Tibial artery (tissue), 4 donors: ENCODE measurements at regions not wholly inside any gene's neighbourhood (a gene's known extent, or its start where the extent isn't known, plus 50 kb on each side); places are given as distances from the start of the nearest gene placed in this dataset.
"Not testable (repeated sequence)": the region's sequence is repeated elsewhere in the genome, so short reads cannot be mapped to it uniquely, and the experiment has no call there.

Experiments
- DNase-seq, 2 donors: peaks; one replicate each; pipeline ENCODE4 v3.0.0-alpha.2; 2019
- H3K27ac ChIP-seq, 2 donors: fragments of 200-600 bp; sonication (generic) in 1 of 2; 1 replicate in 1 of 2; 2 replicates in 1 of 2; pipeline ENCODE4 v1.5.1; 2018 to 2019; ENCODE audit warnings: mild to moderate bottlenecking in 1 of 2
- H3K27me3 ChIP-seq, 2 donors: fragments of 200-600 bp; sonication (generic) in 1 of 2; one replicate each; pipeline versions ENCODE4 v1.5.1 to v1.6.0; 2016 to 2019
- H3K36me3 ChIP-seq, 3 donors: fragments of 200-600 bp; sonication (generic) in 2 of 3; one replicate each; pipeline ENCODE4 v1.5.1; 2016 to 2019; ENCODE audit warnings: mild to moderate bottlenecking in 2 of 3
- H3K4me1 ChIP-seq, 4 donors: fragments of 200-600 bp; sonication (generic) in 2 of 4; 1 replicate in 3 of 4; 2 replicates in 1 of 4; pipeline ENCODE4 v1.5.1; 2016 to 2019
- H3K4me3 ChIP-seq, 2 donors: fragments of 200-600 bp; sonication (generic) in 1 of 2; 1 replicate in 1 of 2; 2 replicates in 1 of 2; pipeline ENCODE4 v1.5.1; 2018 to 2019; ENCODE audit warnings: mild to moderate bottlenecking in 2 of 2
- H3K9me3 ChIP-seq, 3 donors: fragments of 200-600 bp; sonication (generic) in 1 of 3; one replicate each; pipeline ENCODE4 v1.5.1; 2016 to 2019
- intact Hi-C: fragments of 100-400 bp; cut with DNase I; formaldehyde crosslinking; loops from one replicate; pipeline ENCODE4 v1.15.0; 2023; ENCODE audit warnings: low total_unique reads
- TF ChIP-seq, protein P1 (sequence below), 2 experiments: fragments of 200-600 bp in 1 of 2; fragments of 450-650 bp in 1 of 2; IDR thresholded peaks; one replicate each; pipeline ENCODE4 v1.5.1; 2017 to 2019; ENCODE audit warnings: antibody characterized with exemption in 2 of 2, mild to moderate bottlenecking in 1 of 2, moderate library complexity in 1 of 2

DNA sequence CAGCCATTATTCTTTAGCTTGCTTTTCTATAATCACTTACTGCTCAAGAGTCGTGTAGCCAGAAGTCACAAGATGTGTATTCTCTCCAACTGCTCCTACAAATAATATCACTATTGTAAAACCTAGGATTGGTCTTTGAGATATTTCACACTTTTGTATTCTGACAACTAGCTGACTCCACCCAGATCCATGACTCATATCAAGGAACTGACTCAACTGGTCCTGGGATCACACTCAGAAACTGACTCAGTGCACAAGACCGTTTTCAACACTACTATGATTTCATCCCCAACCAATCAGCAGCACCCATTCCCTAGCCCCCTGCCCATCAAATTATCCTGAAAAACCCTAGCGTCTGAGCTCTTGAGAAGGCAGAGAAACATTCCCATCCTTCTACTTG lies 56.5 kb upstream of the ORC5 start:
- Histone ChIP-seq H3K27me3 (peaks cover 0 to 4% of the 10 kb centered on the region in 2 donors), H3K27ac (no peak overlapping the region), H3K4me3 (no peak overlapping the region), H3K9me3 (peaks cover 0 to 11% (median 0%) of the 10 kb centered on the region in 3 donors), H3K36me3 (no peaks in the 10 kb centered on the region), H3K4me1 (no peaks in the 10 kb centered on the region)
- DNase-seq: no peak
- intact Hi-C loops: no loop called here
- TF ChIP-seq, protein P1, sequence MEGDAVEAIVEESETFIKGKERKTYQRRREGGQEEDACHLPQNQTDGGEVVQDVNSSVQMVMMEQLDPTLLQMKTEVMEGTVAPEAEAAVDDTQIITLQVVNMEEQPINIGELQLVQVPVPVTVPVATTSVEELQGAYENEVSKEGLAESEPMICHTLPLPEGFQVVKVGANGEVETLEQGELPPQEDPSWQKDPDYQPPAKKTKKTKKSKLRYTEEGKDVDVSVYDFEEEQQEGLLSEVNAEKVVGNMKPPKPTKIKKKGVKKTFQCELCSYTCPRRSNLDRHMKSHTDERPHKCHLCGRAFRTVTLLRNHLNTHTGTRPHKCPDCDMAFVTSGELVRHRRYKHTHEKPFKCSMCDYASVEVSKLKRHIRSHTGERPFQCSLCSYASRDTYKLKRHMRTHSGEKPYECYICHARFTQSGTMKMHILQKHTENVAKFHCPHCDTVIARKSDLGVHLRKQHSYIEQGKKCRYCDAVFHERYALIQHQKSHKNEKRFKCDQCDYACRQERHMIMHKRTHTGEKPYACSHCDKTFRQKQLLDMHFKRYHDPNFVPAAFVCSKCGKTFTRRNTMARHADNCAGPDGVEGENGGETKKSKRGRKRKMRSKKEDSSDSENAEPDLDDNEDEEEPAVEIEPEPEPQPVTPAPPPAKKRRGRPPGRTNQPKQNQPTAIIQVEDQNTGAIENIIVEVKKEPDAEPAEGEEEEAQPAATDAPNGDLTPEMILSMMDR (IDR thresholded peaks at IDR 0.05): no peak

DNA sequence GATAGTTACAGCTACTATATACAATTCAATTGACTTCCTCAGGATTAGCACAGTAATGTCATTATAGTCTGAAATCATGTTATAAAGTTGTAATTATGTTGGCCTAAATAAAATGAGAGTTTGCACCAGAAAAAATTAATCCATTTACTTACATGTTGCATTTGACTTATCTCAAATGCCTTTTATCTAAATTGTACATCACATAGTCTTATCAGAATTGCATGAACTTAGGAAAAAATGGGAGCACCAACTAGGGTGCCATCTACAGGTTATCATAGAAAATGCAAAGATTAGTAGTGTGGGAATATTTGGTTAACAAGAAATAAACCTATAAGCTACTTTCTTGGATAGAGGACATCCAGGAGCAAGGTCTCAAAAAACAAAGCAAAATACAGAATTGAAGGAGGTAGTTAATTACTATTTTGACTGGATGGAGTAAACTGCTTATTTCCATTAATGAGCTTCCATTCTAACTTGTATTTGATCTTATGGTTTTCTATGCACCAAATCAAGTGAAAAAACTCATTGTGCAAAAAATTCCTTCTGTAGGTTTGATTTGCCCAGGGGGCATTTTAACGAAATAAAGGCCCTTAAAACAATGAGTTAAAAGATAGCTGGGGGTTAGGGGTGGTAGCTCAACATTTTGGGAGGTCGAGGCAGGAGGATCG lies 60.0 kb upstream of the ORC5 start:
- peaks cover 0 to 10% (median 0%) of the 10 kb centered on the region in 3 donors for H3K9me3 ChIP-seq
- TF ChIP-seq, protein P1 (IDR thresholded peaks at IDR 0.05): peak in 1 of 2 experiments; percentile 33
- no peak for DNase-seq
- no peaks in the 10 kb centered on the region for H3K36me3 ChIP-seq
- intact Hi-C loops: no loop called here
- no peak overlapping the region for H3K4me3 ChIP-seq
- no peak overlapping the region for H3K27ac ChIP-seq
- H3K4me1 ChIP-seq: no peaks in the 10 kb centered on the region
- no peaks in the 10 kb centered on the region for H3K27me3 ChIP-seq

DNA sequence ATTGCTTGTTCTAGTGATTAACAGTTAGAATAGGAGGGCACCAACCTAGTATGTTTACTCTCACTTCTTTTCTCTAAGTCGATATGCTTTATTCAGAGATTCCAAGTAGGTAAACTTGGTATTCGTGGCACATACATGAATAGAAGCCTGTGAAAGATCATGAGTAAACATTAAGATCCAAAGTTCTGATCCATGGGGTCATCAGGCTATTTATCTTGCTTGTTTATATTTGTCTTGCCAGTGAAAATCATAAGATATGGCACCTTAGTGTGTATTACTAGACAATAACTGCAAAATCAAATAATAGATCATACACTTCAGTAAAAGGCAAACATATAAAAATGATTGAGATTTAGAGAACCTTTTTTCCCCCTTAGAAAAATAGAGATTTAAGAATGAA lies 56.5 kb upstream of the LHFPL3 start:
- TF ChIP-seq, protein P1 (IDR thresholded peaks at IDR 0.05): no peak
- no peak for DNase-seq
- H3K27ac ChIP-seq: no peak overlapping the region
- intact Hi-C loops: no loop called here
- no peak overlapping the region for H3K4me3 ChIP-seq
- H3K27me3 ChIP-seq: no peaks in the 10 kb centered on the region
- H3K9me3 ChIP-seq: no peaks in the 10 kb centered on the region
- no peaks in the 10 kb centered on the region for H3K36me3 ChIP-seq
- no peaks in the 10 kb centered on the region for H3K4me1 ChIP-seq

DNA sequence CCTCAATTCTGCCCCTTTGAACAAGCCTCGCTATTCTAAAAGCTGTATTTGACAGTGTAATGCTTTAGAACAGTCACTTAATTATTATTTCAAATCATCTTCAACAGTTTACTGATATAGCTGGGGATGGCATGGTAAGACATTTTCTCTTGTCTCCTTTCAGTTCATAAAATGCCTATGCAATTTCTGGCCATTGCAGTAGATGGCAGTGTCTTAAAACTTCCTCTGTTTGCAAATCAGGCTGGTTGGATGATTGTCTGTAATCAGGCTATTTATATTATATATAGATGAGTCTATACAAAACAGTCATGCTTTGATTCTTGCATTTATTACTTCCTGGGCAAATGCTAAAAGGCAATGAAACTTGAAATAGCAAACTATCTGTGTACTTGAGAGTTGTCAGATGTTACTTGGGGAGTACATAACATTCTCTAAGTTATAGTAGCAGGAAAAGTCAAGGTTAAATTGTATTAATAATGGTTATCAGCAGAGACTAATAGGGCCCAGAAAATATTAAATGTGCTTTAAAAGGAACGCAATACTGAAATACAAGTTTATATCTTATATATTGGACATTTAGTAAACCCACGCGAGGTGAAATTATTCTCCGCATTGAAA lies 55.5 kb upstream of the LHFPL3 start:
- no peaks in the 10 kb centered on the region for H3K36me3 ChIP-seq
- no peak for DNase-seq
- H3K4me1 ChIP-seq: no peaks in the 10 kb centered on the region
- intact Hi-C loops: no loop called here
- TF ChIP-seq, protein P1 (IDR thresholded peaks at IDR 0.05): peak in 1 of 2 experiments; percentile 14
- H3K4me3 ChIP-seq: no peak overlapping the region
- no peaks in the 10 kb centered on the region for H3K27me3 ChIP-seq
- no peak overlapping the region for H3K27ac ChIP-seq
- H3K9me3 ChIP-seq: no peaks in the 10 kb centered on the region

DNA sequence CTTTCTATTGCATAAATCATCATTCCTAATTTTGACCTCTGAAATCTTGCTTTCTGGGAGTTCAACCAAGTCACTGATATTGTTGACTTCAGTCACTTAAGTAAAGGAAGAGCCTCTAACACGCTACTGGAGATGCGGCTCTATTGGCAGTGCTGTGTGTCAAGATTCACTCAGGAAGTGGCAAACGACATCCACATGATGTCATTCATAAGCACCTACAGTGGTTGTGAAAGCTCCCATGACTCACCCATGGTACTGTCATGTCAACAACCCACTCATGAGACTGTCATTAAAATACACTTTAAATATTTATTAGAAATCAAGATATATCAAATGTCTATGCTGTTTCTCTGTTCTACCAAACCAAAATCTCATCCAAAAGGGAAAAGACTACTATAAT lies 52.5 kb upstream of the LHFPL3 start:
- Histone ChIP-seq H3K27ac (no peak overlapping the region), H3K4me1 (no peaks in the 10 kb centered on the region), H3K4me3 (no peak overlapping the region), H3K27me3 (no peaks in the 10 kb centered on the region), H3K9me3 (no peaks in the 10 kb centered on the region), H3K36me3 (no peaks in the 10 kb centered on the region)
- TF ChIP-seq, protein P1 (IDR thresholded peaks at IDR 0.05): no peak
- intact Hi-C loops: no loop called here
- no peak for DNase-seq

DNA sequence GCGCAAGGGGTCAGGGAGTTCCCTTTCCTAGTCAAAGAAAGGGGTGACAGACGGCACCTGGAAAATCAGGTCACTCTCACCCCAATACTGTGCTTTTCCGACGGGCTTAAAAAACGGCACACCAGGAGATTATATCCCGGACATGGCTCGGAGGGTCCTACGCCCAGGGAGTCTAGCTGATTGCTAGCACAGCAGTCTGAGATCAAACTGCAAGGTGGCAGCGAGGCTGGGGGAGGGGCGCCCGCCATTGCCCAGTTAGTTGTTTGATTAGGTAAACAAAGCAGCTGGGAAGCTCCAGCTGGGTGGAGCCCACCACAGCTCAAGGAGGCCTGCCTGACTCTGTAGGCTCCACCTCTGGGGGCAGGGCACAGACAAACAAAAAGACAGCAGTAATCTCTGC lies 51.7 kb upstream of the LHFPL3 start:
- H3K9me3 ChIP-seq, H3K4me3 ChIP-seq, H3K27me3 ChIP-seq, H3K36me3 ChIP-seq, H3K27ac ChIP-seq, intact Hi-C loops, DNase-seq, H3K4me1 ChIP-seq: not testable (repeated sequence)
